ENCODE measurements at regions not wholly inside any gene's neighbourhood (a gene's known extent, or its start where the extent isn't known, plus 50 kb on each side); places are given as distances from the start of the nearest gene placed in this dataset.

DNA sequence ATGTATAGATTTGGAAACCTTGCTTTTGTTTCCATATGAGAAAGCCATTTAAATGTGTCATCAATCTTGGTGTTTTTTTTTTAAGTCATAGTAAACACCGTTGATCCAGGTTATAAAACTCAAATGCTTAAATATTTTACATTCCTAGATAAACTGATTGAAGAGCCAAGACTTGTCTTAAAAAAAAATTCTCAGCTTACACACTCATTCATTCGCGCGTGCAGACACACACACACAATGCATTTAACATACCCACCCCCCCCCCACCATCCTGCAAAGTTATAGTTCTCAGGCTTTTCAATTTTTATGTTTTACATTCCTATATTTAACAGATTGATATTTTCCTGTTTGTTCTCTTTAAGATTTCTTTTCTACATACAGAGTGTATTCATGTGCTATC lies 536.4 kb downstream of the PRKD1 start:
- TF ChIP-seq, protein P1, sequence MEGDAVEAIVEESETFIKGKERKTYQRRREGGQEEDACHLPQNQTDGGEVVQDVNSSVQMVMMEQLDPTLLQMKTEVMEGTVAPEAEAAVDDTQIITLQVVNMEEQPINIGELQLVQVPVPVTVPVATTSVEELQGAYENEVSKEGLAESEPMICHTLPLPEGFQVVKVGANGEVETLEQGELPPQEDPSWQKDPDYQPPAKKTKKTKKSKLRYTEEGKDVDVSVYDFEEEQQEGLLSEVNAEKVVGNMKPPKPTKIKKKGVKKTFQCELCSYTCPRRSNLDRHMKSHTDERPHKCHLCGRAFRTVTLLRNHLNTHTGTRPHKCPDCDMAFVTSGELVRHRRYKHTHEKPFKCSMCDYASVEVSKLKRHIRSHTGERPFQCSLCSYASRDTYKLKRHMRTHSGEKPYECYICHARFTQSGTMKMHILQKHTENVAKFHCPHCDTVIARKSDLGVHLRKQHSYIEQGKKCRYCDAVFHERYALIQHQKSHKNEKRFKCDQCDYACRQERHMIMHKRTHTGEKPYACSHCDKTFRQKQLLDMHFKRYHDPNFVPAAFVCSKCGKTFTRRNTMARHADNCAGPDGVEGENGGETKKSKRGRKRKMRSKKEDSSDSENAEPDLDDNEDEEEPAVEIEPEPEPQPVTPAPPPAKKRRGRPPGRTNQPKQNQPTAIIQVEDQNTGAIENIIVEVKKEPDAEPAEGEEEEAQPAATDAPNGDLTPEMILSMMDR (IDR thresholded peaks at IDR 0.05) = no peak
- no peak for TF ChIP-seq POLR2A (IDR thresholded peaks at IDR 0.05)
- no peak for TF ChIP-seq EP300 (IDR thresholded peaks at IDR 0.05)
- no peak for TF ChIP-seq POLR2AphosphoS5 (IDR thresholded peaks at IDR 0.05)

All from suprapubic skin (tissue), 4 donors.